Kidney (tissue), 13 donors: ENCODE measurements at regions not wholly inside any gene's neighbourhood (a gene's known extent, or its start where the extent isn't known, plus 50 kb on each side); places are given as distances from the start of the nearest gene placed in this dataset.
"Not testable (repeated sequence)": the region's sequence is repeated elsewhere in the genome, so short reads cannot be mapped to it uniquely, and the experiment has no call there.

Source experiments
- DNase-seq, 5 donors: peaks; one replicate each; pipeline ENCODE4 v3.0.0-alpha.2; 2013 to 2020
- FAIRE-seq: peaks from 2 replicates; lab custom pipeline; 2012; peaks lifted over from hg19 to GRCh38; lab: Jason Lieb, UNC
- H3K27ac ChIP-seq, 2 donors: one replicate each; pipeline ENCODE4 v1.7.0; 2013; ENCODE audit warnings: low read depth in 2 of 2, low read length in 2 of 2, inconsistent platforms in 1 of 2
- H3K27me3 ChIP-seq: one replicate; pipeline ENCODE4 v1.7.1; 2013; ENCODE audit warnings: low read length, inconsistent platforms; ENCODE audit not compliant: control insufficient read depth, insufficient read depth
- H3K36me3 ChIP-seq, 3 donors: one replicate each; pipeline versions ENCODE4 v1.7.0 to v1.7.1; 2013; ENCODE audit warnings: low read length in 3 of 3, control low read depth in 1 of 3, inconsistent platforms in 1 of 3; ENCODE audit not compliant: insufficient read depth in 3 of 3, control insufficient read depth in 2 of 3
- H3K4me1 ChIP-seq, 3 donors: one replicate each; pipeline versions ENCODE4 v1.7.0 to v1.7.1; 2013; ENCODE audit warnings: low read length in 3 of 3, inconsistent platforms in 1 of 3, low read depth in 1 of 3; ENCODE audit not compliant: control insufficient read depth in 2 of 3, insufficient read depth in 2 of 3
- H3K4me3 ChIP-seq, 3 donors: one replicate each; pipeline versions ENCODE4 v1.7.0 to v1.8.1; 2013; ENCODE audit warnings: low read length in 3 of 3, control low read depth in 1 of 3, inconsistent platforms in 1 of 3
- H3K9ac ChIP-seq, 3 donors: one replicate each; pipeline versions ENCODE4 v1.7.0 to v1.7.1; 2013; ENCODE audit warnings: low read length in 3 of 3, control low read depth in 1 of 3, inconsistent platforms in 1 of 3
- H3K9me3 ChIP-seq, 3 donors: one replicate each; pipeline versions ENCODE4 v1.7.0 to v1.7.1; 2013; ENCODE audit warnings: low read length in 3 of 3, control low read depth in 1 of 3, inconsistent platforms in 1 of 3; ENCODE audit not compliant: control insufficient read depth in 2 of 3, insufficient read depth in 1 of 3
- intact Hi-C: fragments of 100-400 bp; cut with DNase I; formaldehyde crosslinking; loops from one replicate; pipeline ENCODE4 v1.11.1; 2022
- TF ChIP-seq, protein P1 (sequence below): IDR thresholded peaks from 3 replicates; pipeline ENCODE4 v1.5.1; 2012; ENCODE audit warnings: mild to moderate bottlenecking, moderate library complexity, borderline replicate concordance; ENCODE audit not compliant: insufficient read depth; ENCODE audit errors: extremely low read depth
- donor health status: control.
- donor health status: control.
- donor health status: control.
- donor health status: control.
- donor health status: control.
- donor health status: DM: yes; HTN: yes; CAD: no.
- donor health status: Normal renal cell carcinoma (clear cell type).

DNA sequence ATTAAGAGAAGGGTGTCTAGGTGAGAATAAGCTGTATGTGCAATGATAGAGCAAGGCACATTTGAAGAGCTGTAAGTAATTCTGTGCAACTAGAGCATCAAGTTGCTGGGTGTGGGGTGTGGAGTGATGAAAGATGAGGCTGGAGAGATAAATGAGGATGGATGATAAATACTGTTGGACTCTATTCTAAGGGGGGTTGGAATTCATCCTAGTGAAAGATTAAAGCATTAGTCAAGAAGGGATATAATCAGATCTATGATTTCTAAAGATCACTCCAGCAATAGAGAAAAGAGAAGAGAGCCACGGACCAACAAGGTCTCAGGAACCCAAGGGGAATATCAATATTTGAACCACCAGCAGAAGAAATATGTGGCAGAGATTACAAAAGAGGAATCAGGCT lies 415.0 kb upstream of the RPS6KA3 start:
- no peaks in the 10 kb centered on the region for H3K4me1 ChIP-seq
- TF ChIP-seq, protein P1, sequence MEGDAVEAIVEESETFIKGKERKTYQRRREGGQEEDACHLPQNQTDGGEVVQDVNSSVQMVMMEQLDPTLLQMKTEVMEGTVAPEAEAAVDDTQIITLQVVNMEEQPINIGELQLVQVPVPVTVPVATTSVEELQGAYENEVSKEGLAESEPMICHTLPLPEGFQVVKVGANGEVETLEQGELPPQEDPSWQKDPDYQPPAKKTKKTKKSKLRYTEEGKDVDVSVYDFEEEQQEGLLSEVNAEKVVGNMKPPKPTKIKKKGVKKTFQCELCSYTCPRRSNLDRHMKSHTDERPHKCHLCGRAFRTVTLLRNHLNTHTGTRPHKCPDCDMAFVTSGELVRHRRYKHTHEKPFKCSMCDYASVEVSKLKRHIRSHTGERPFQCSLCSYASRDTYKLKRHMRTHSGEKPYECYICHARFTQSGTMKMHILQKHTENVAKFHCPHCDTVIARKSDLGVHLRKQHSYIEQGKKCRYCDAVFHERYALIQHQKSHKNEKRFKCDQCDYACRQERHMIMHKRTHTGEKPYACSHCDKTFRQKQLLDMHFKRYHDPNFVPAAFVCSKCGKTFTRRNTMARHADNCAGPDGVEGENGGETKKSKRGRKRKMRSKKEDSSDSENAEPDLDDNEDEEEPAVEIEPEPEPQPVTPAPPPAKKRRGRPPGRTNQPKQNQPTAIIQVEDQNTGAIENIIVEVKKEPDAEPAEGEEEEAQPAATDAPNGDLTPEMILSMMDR = no peak
- no peak overlapping the region for H3K27ac ChIP-seq
- H3K4me3 ChIP-seq = no peak overlapping the region
- no peaks in the 10 kb centered on the region for H3K36me3 ChIP-seq
- H3K9ac ChIP-seq = no peak overlapping the region
- no peak for DNase-seq
- intact Hi-C loops = no loop called here
- FAIRE-seq = no peak
- H3K9me3 ChIP-seq = no peaks in the 10 kb centered on the region
- H3K27me3 ChIP-seq = no peaks in the 10 kb centered on the region

DNA sequence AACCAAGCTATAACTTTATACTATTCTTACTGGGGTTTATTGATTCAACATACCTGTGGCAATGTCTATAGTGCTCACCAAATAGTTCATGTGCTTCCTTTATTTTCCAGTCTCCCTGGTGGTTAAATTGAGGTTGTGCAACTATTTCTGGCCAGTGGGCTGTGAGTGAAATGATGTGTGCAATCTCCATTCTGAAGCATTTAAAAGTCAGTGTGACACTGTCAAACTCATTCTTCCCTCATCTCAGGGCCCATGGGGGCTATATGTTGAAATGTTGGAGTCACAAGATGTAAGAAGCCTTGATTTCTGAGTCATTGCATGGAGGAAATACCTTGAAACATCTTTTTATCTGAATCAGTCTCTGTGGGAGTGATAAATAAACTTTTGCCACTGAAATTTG lies 414.3 kb upstream of the RPS6KA3 start:
- intact Hi-C loops = no loop called here
- no peaks in the 10 kb centered on the region for H3K4me1 ChIP-seq
- no peak for DNase-seq
- H3K27ac ChIP-seq = no peak overlapping the region
- H3K36me3 ChIP-seq = no peaks in the 10 kb centered on the region
- H3K4me3 ChIP-seq = no peak overlapping the region
- no peak for FAIRE-seq
- H3K9me3 ChIP-seq = no peaks in the 10 kb centered on the region
- H3K27me3 ChIP-seq = no peaks in the 10 kb centered on the region
- TF ChIP-seq, protein P1 = no peak
- H3K9ac ChIP-seq = no peak overlapping the region

DNA sequence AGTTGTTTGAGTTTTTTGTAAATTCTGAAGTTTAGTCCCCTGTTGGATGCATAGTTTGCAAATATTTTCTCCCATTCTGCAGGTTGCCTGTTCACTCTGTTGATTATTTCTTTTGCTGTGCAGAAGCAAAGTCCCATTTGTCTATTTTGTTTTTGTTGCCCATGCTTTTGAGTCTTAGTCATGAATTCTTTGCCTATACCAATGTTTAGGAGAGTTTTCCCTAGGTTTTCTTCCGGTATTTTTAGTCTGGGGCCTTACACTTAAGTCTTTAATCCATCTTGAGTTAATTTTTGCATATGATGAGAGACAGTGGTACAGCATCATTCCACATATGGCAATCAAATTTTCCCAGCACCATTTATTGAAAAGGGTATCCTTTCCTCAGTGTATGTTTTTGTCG lies 405.8 kb upstream of the RPS6KA3 start:
- intact Hi-C loops = no loop called here
- H3K9ac ChIP-seq = no peak overlapping the region
- no peak for DNase-seq
- H3K4me3 ChIP-seq = no peak overlapping the region
- H3K4me1 ChIP-seq = no peaks in the 10 kb centered on the region
- H3K27ac ChIP-seq = no peak overlapping the region
- H3K9me3 ChIP-seq = no peaks in the 10 kb centered on the region
- TF ChIP-seq, protein P1 = no peak
- no peaks in the 10 kb centered on the region for H3K36me3 ChIP-seq
- no peaks in the 10 kb centered on the region for H3K27me3 ChIP-seq
- FAIRE-seq = no peak

DNA sequence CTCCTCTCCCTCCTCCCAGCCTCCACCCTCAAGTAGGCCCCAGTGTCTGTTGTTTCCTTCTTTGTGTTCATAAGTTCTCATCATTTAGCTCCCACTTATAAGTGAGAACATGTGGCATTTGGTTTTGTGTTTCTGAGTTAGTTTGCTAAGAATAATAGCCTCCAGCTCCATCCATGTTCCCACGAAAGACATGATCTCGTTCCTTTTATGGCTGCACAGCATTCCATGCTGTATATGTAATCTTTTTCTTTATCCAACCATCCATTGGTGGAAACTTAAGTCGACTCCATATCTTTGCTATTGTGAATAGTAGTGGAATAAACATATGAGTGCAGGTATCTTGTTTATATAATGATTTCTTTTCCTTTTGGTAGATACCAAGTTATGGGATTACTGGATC lies 405.0 kb upstream of the RPS6KA3 start:
- intact Hi-C loops, H3K9ac ChIP-seq: not testable (repeated sequence)

More for the DNA sequence above, 405.0 kb upstream of the RPS6KA3 start:
- not testable (repeated sequence) for H3K27ac ChIP-seq, H3K4me3 ChIP-seq, DNase-seq, H3K4me1 ChIP-seq, H3K27me3 ChIP-seq, H3K36me3 ChIP-seq, FAIRE-seq, H3K9me3 ChIP-seq
